HG03139 (cell line): ENCODE measurements at regions not wholly inside any gene's neighbourhood (a gene's known extent, or its start where the extent isn't known, plus 50 kb on each side); places are given as distances from the start of the nearest gene placed in this dataset.
"Not testable (repeated sequence)": the region's sequence is repeated elsewhere in the genome, so short reads cannot be mapped to it uniquely, and the experiment has no call there.

Source experiments
- ATAC-seq: cut with Tn5 transposase; IDR thresholded peaks from one replicate; pipeline ENCODE4 v1.9.1; 2021; ENCODE audit not compliant: unreplicated experiment

DNA sequence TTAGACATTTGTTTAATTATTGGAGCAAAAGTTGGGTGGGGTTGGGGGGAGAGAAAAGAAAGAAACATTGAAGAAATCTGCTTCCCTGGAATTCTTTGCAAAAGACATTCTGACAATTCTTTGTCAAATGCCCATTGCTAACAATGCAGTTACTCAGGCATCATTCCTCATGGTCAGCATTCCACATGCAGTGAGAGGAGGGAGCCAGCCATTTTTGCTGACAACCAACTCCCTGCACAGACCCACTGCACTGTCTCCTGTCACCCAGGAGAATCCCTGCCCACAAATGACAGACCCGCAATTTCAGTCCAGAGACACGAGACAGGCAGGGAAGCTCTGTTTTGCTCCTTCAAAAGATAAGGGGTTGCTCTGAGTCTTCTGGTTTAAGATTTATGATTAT is 985.1 kb upstream of the SLIT2 start:
- ATAC-seq, result no peak

DNA sequence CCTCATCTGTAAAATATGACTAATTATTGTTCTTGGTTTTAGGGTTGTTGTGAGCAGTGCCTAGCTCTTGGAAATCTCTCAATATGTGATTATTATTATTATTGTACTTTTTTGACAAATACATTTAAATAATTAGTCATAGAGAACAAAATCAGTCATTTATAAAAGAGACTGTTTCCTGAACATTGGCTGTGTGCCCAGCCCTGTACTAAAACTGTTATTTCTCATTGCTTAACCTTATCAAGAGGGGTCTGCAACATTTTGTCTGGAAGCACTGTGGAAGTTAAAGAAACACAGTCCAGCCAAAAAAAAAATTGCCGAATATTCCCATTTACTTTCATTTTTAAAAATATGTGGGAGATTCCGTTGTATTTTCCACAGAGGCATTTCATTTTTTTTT is 989.2 kb upstream of the SLIT2 start:
- no peak for ATAC-seq

DNA sequence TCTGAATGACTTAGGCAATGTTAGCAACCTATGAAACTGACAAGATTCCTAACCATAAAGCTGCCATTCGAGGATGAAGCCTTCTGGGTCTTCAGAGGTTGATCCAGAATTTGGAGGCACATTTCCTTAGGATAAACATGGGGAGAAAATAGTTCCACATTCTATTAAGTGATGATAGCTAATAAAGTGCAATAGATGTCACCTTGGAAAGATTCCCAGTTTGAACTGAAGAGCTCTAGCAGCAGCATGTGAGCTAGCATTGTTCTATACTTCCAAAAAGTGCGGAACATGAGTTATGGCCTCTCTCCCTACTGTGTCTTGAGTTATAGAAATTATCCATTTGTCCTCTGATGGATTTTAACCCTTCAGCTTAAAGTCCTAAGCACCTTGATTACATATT is 991.4 kb upstream of the SLIT2 start:
- no peak for ATAC-seq

DNA sequence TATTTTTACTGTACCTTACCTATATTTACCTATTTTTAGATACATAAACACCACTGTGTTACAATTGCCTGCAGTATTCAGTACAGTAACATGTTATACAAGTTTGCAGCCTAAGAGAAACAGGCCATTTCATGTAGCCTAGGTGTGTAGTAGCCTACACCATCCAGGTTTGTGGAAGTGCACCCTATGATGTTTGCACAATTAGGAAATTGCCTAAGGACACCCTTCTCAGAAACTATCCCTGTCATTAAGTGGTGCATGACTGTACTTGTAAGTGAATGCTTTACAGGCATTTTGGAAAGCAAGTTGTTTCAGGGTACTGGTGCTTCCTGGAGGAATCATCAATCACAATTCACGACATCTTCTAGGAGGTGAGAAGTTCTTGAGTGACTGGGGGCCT is 991.8 kb upstream of the SLIT2 start:
- no peak for ATAC-seq

DNA sequence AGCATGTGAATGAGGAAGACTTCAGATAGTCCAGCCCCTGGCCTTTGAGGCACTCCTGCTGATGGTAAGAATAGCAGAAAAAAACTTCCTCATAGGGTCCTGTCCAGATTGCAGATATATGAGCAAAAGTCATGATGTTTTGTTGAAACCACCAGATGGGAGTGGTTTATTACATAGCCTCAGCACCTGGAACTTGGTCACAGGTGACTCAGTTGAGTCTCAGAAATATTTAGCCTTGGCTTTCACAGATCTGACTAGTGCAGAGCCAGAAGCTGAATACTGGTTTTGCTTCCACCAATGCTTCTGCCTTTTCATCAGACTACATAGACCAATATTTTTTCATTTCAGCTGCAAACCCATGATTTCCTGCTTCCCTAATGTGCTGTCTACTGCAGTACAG is 994.9 kb upstream of the SLIT2 start:
- no peak for ATAC-seq

DNA sequence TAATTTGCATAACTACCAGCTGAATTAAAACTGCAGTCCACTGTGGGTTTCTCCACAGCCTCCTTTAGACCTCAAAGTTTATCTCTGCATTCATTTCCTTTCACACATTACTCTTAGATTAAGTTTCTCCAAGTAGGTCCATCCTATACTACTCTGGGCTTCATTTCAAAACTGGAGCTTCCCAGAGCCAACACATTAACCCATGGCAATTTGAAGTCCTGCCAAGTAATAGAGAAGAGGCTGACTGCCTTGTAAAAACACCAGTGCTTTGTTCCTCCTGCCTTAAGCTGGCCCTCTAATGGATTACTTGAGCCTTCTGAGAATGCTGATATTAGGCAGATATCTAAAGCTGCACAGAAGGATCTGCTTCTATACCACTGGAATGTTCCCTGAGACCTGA is 997.2 kb upstream of the SLIT2 start:
- no peak for ATAC-seq

DNA sequence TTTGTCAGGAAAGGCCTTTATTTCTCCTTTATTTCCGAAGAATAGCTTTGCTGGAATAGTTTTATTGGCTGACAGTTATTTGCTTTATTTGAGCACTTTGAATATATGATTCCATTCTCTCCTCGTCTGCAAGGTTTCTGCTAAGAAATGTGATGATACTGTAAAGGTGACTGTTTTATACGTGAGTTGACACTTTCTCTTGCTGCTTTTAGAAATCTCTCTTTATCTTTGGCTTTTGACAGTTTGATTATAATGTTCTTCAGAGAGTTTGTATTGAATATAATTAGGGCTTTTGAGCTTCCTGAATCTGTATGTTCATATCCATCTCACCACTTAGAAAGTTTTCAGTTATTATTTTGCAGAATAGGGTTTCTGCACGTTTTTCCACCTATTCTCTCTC is 1003.7 kb upstream of the SLIT2 start:
- ATAC-seq, result no peak

DNA sequence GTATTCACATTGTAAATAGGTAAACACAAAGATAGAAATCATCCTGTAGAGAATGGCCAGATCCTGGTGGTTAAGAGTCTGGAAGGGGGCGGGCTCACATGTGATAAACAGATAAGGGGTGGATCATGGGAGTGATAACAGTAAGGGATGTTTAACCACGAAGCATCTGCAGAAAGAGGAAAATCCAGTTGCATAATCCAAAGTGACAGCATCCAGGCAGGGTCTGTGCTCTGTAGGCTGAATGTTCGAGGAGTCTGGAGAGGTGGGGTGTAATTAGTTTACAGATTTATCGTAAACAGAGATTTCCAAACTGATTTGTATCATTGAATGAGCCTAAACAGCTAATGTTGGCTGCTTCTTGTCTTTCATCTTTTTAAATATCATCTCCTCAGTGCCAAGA is 1009.8 kb upstream of the SLIT2 start:
- ATAC-seq, result no peak

DNA sequence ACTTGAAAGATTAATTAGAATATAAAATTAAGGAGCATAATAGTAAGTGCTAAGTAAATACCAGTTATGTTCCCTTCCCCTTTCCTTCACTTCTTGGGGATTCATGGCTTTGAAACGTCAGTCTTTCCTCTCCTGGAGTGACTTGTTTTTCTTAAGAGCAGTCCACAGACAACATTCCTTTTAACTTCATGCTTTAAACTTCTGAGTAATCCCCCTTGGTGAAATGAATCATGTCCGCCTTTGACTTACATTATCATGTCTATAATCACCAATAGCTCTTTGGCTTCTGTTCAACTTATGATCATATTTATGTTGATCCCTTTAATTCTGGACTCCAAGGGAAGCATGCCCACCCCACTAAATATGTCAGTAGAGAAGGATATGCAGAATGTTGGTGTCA is 1012.1 kb upstream of the SLIT2 start:
- ATAC-seq, result no peak

DNA sequence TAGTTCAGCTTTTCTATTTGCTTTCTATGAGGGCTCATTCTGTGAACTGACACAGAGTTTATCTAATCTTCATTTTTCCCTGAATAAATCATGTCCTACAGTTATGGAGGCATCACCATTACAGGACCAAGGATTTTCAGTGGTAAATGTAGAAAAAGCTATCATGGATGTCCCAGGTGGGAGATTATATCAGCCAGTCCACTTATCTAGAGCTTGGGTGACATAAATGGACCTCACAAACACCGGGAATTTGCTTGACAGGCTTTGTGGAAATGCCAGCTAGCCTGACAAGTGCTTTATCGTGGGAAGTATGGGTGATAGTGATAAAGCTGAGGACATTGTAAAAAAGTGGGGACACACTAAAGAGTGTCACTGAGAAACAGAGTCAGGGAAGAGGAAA is 1015.2 kb upstream of the SLIT2 start:
- ATAC-seq, result no peak

DNA sequence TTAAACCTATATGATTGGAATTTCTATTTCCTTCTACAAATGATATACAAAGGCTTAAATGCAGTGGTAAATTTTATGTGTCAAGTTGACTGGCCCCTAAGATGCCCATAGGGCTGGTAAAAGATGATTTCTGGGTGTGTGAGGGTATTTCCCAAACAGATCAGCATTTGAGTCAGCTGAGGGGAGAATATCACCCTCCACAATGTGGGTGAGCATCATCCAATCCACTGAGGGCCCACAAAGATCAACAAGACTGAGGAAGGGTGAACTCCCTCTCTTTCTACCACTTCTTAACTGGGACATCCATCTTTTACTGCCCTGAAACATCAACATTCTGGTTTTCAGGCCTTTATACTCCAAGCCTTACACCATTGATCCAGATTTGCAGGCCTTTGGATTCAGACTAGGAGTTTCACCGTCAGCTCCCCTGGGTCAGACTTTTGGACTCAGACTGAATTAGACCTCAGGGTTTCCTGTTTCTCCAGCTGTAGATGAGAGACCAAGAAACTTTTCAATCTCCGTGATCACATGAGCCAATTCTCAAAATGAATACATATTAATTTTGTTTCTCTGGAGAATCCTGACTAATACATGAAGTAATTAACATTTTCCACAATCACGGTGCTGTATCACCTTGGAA is 1020.7 kb upstream of the SLIT2 start:
- ATAC-seq, result no peak

DNA sequence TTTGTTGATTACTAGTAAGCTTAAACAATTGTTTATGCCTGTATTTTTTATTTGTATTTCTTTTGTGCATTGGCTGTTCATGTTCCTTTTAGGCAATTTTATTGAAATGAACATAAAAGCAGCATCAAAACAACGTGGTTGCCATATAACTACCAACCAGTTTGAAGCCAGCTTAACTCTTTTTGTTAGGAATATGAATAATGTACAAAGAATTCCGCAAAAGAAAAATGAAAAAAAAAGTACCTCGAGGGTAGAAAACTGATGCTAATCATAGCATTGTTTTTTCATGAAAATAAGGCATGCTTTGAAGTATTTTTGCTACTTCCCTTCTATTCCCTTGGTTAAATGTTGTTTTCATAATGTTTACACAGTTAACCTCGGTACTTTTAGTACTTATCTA is 1024.0 kb upstream of the SLIT2 start:
- ATAC-seq, result no peak

DNA sequence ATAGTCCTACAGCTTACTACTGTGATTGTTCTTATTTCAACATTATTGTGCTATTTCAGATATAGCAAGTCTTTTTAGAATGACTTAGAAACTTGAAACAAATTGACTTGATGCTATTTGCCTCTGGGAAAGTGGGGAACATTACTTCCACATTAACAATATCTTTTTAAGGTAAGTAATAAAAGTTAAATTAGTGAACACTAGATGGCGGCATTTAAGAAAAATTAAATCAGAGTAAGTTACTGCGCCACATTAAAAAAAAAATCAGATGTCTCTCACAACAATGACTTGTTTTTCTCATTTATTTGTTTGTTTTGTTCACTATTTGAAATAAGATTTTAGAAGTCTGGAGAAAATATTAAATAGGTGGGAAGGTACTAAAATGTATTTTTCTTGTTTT is 1026.9 kb upstream of the SLIT2 start:
- no peak for ATAC-seq

DNA sequence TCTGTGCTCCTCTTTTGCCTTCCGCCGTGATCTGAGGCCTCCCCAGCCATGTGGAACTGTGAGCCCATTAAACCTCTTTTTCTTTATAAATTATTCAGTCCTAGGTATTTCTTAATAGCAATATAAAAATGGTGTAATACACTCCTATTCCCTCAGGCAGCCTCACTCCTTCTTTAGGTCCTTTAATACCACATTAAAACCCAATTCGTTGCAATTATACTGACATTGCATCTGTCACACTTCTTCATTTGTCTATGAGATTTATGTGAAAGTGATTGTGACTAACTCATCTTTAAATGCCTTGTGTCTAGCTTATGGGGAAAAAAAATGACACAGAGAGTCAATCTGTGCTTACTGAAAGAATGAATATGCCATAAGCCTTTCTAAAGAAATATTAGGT is 1035.2 kb upstream of the SLIT2 start:
- ATAC-seq, result no peak

DNA sequence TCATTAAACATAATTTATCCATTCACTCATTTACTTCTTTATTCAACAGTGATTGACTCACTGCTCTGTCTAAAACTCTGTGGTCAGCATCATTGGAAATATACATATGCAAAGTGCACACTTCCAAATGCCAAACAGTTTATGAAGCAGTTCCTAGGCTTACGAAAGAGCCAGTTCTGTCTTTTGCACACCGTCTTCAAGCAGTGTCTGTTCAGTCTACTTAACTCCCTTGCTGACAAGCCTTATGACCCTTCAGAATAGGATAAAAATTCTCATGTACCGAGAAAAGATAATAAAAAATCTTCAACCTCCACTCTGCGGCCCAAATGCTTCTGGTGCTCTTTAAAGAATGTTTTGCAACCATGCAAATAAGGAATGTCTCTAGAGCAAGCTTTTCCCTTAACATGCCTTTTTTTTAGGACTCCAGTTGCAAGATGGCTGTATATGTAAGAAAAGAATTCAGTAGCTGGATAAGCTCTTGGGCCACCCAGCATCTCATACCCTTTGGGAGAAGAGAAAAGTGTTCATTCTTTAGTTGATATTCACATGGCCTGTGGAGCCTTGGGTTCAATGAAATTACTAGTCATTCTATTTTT is 1037.0 kb upstream of the SLIT2 start:
- ATAC-seq, result no peak

DNA sequence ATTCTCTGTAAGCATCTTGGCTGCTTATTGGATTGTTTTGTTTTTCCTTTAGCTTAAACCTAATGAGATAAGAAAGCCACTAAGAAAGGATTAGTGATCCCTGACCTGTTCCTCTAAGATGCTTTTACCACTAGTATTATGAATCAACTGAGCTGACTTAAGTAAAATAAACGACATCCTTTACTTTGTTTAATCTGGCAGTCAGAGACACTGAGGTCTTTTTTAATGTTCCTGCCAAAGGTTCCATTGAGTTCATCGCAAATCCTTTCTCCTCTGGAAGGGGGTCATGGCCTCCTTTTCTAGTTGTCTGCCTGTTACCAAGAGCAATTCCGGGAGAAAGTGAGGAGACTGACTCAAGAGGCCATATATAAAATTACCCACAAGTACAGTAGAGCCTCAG is 1038.3 kb upstream of the SLIT2 start:
- ATAC-seq, result no peak

DNA sequence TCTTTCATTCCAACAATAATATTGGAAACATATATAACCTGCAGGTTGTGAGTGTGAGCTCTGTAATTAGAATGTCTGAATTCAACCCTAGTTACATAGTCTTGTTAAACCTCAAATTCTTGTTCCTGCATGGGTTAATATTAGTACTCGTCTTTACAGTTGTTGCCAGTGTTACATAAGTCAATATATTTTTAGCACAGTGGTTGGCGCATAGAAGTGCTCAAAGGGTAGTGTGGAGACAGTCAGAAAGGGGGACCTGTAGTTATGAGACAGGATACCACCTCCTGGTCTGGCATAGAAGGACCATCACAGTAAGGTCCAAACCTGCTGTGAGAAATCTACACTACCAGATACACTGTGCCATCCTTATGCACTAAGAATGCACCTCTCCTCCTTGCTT is 1045.9 kb upstream of the SLIT2 start:
- ATAC-seq, result no peak

DNA sequence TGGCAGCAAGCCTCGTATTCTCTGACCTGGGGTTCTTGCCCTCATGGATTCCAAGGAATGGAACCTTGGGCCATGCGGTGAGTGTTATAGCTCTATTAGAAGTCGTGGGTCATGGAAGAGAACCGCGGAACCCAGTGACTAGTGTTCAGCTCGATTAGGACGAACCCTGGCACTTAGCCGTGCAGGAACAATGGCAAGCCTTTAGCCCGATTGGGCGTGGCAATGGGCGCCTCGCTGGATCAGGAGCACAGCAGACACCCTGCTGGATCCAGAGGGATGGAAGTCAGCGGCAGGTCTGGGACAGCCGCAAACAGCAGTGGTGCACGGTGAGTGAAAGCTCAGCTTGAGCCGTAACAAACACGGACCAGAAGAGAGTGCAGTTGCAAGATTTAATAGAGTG is 1053.9 kb upstream of the SLIT2 start:
- not testable (repeated sequence) for ATAC-seq

DNA sequence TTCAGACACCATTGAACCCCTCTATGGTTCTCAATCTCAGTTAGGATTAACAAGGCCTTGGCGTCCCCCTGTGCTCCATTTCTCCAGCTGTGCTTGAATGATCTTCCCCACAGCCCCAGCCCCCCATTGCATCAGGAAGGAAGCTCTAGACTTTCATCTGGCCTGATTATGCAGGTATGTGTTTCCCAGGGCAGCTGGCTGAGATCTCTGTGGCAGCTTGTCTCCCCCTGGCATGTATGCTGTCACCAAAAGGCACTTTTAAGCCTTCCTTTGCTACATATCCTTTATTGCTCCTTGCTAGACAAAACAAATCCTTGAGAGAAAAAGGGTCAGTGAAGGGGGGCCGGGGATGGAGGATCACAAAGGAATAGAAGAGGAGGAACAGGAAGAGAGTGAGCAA is 1056.0 kb upstream of the SLIT2 start:
- ATAC-seq, result no peak

DNA sequence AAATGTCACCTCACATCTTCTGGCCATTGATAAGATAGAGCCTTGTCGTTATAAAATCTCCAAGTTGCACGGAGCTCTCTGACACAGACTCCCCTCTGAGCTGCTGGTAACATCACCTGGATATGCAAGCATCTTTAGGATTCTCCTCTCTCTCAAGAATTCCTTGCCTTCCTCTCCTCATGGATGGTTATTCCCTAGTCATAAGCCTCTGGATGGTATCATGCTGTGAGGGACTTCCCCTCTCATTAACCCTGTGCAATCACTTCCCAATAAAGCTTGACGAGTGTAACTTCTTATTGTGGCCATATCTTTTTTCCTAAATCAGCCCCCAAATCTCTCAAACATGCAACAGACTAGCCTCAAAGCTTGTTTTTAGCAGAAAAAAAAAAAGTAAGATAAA is 1057.0 kb upstream of the SLIT2 start:
- ATAC-seq, result no peak

DNA sequence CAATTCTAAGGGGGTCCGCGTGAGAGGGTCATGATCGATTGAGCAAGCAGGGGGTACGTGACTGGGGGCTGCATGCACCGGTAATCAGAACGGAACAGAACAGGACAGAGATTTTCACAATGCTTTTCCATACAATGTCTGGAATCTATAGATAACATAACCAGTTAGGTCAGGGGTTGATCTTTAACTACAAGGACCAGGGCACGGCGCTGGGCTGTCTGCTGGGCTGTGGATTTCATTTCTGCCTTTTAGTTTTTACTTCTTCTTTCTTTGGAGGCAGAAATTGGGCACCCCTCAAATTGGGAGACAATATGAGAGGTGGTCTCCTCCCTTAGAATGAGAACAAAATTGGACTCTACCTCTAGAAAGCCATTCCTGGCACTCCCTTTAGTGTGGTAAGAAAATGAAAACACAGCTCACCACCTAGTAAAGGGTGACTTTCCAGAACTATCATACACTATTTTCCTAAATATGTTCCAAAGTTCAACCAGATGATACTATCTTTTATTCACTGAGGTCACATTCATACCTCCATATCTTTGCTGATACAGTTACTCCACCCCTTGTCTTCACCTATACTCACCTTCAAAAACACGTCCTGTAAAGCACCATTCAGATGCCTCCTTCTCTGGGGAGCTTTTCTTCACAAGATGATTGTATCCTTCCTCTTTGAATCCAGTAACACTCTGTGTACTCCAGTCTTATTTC is 1058.3 kb upstream of the SLIT2 start:
- ATAC-seq, result no peak

DNA sequence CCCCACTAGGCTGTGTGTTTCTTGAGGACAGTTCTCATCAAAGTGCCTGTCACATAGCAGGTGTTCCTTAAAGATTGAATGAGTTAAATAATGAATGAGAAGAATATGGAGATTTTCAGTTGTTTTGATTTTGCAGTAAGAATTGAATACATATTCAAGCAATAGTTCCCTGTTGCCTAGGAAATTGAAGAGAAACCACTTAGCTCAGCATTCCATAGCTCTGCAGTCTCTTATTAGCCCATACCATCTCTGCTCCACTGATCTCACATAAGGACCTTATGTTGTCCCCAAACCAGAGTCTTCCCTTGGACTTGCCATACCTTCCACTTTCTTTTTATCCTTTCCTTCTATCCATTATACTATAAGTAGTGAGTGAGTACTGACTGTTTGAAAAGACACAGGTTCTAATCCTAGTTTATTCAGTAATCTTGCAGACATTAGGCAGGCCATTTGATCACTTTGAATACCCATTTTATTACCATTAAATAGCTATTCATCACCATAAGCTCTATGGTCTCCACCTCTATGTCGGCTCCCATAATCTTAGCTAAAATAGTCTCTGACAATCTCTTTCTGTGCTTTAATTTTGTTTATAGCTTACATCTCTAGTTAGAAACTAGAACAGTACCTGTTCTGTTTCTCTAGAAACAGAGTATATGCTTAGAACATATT is 1059.6 kb upstream of the SLIT2 start:
- no peak for ATAC-seq
